Liver (tissue), 8 donors: ENCODE measurements at regions not wholly inside any gene's neighbourhood (a gene's known extent, or its start where the extent isn't known, plus 50 kb on each side); places are given as distances from the start of the nearest gene placed in this dataset.
"Not testable (repeated sequence)": the region's sequence is repeated elsewhere in the genome, so short reads cannot be mapped to it uniquely, and the experiment has no call there.

Source experiments
- DNase-seq: peaks from one replicate; pipeline ENCODE4 v3.0.0-alpha.2; 2017; ENCODE audit warnings: low spot score
- H3K27ac ChIP-seq, 2 donors: one replicate each; pipeline ENCODE4 v1.7.0; 2013; ENCODE audit warnings: inconsistent platforms in 2 of 2, low read length in 2 of 2, control low read depth in 1 of 2, low read depth in 1 of 2, mild to moderate bottlenecking in 1 of 2
- H3K27me3 ChIP-seq, 4 donors: one replicate each; pipeline versions ENCODE4 v1.6.1 to v1.7.0; 2013; ENCODE audit warnings: low read length in 3 of 4, inconsistent platforms in 1 of 4, mild to moderate bottlenecking in 1 of 4, moderate library complexity in 1 of 4; ENCODE audit not compliant: control insufficient read depth in 4 of 4, insufficient read depth in 4 of 4
- H3K36me3 ChIP-seq, 4 donors: one replicate each; pipeline versions ENCODE4 v1.6.1 to v1.7.0; 2013; ENCODE audit warnings: low read length in 3 of 4, mild to moderate bottlenecking in 3 of 4, low read depth in 1 of 4, moderate library complexity in 1 of 4; ENCODE audit not compliant: control insufficient read depth in 4 of 4, insufficient read depth in 3 of 4
- H3K4me1 ChIP-seq, 4 donors: one replicate each; pipeline versions ENCODE4 v1.6.1 to v1.7.0; 2013; ENCODE audit warnings: low read length in 3 of 4, mild to moderate bottlenecking in 3 of 4, moderate library complexity in 1 of 4; ENCODE audit not compliant: control insufficient read depth in 4 of 4, insufficient read depth in 4 of 4
- H3K4me3 ChIP-seq, 3 donors: one replicate each; pipeline versions ENCODE4 v1.6.1 to v1.7.0; 2013; ENCODE audit warnings: low read length in 3 of 3, control low read depth in 1 of 3, low read depth in 1 of 3, mild to moderate bottlenecking in 1 of 3
- H3K9ac ChIP-seq, 2 donors: one replicate each; pipeline ENCODE4 v1.7.0; 2013; ENCODE audit warnings: low read length in 2 of 2, mild to moderate bottlenecking in 2 of 2, moderate library complexity in 2 of 2, control low read depth in 1 of 2, low read depth in 1 of 2
- H3K9me3 ChIP-seq, 4 donors: one replicate each; pipeline versions ENCODE4 v1.6.1 to v1.7.0; 2013; ENCODE audit warnings: low read length in 3 of 4; ENCODE audit not compliant: control insufficient read depth in 4 of 4
- CTCF ChIP-seq: fragments of 150-350 bp; IDR thresholded peaks from 2 replicates; pipeline ENCODE4 v1.5.1; 2017; ENCODE audit warnings: improper control_type of control experiment, low read depth, low read length; ENCODE audit not compliant: missing input control
- EGR1 ChIP-seq, 2 donors: IDR thresholded peaks; 2 replicates each; pipeline ENCODE4 v1.6.1; 2016 to 2018; ENCODE audit warnings: antibody characterized with exemption in 2 of 2, low read depth in 2 of 2
- FOXA1 ChIP-seq: IDR thresholded peaks from 2 replicates; pipeline ENCODE4 v1.6.1; 2016; ENCODE audit warnings: antibody characterized with exemption
- FOXA2 ChIP-seq: IDR thresholded peaks from 2 replicates; pipeline ENCODE4 v1.6.1; 2016; ENCODE audit warnings: antibody characterized with exemption
- HNF4A ChIP-seq, 2 donors: conservative IDR thresholded peaks; 2 replicates each; pipeline ENCODE4 v1.6.1; 2016; ENCODE audit warnings: antibody characterized with exemption in 2 of 2, mild to moderate bottlenecking in 2 of 2
- HNF4G ChIP-seq: IDR thresholded peaks from 2 replicates; pipeline ENCODE4 v1.6.1; 2016; ENCODE audit warnings: antibody characterized with exemption
- JUND ChIP-seq, 2 donors: IDR thresholded peaks; 2 replicates each; pipeline ENCODE4 v1.6.1; 2016; ENCODE audit warnings: antibody characterized with exemption in 2 of 2
- NR2F2 ChIP-seq: IDR thresholded peaks from 2 replicates; pipeline ENCODE4 v1.6.1; 2016; ENCODE audit warnings: antibody characterized with exemption
- RAD21 ChIP-seq, 2 donors: IDR thresholded peaks; 2 replicates each; pipeline ENCODE4 v1.6.1; 2016; ENCODE audit warnings: antibody characterized with exemption in 2 of 2, mild to moderate bottlenecking in 2 of 2
- REST ChIP-seq: IDR thresholded peaks from 2 replicates; pipeline ENCODE4 v1.6.1; 2016; ENCODE audit warnings: antibody characterized with exemption, mild to moderate bottlenecking
- SP1 ChIP-seq: IDR thresholded peaks from 2 replicates; pipeline ENCODE4 v1.6.1; 2018; ENCODE audit warnings: antibody characterized with exemption, mild to moderate bottlenecking
- TAF1 ChIP-seq: conservative IDR thresholded peaks from 2 replicates; pipeline ENCODE4 v1.6.1; 2016; ENCODE audit warnings: antibody characterized with exemption, mild to moderate bottlenecking
- YY1 ChIP-seq: IDR thresholded peaks from 2 replicates; pipeline ENCODE4 v1.6.1; 2016; ENCODE audit warnings: antibody characterized with exemption, mild to moderate bottlenecking
- ZBTB33 ChIP-seq: IDR thresholded peaks from 2 replicates; pipeline ENCODE4 v1.6.1; 2016; ENCODE audit warnings: antibody characterized with exemption
- WGBS: extraction: QIAGEN DNeasy Blood & Tissue Kit; methylation state at CpG from one replicate; pipeline ENCODE4 v1.1.7; 2013; 5-methylcytosine and 5-hydroxymethylcytosine counted together
- TF ChIP-seq, protein P1 (sequence below): IDR thresholded peaks from 2 replicates; pipeline ENCODE4 v1.6.1; 2016; ENCODE audit warnings: antibody characterized with exemption
- TF ChIP-seq, protein P2 (sequence below): IDR thresholded peaks from 2 replicates; pipeline ENCODE4 v1.6.1; 2016; ENCODE audit warnings: antibody characterized with exemption
- donor health status: healthy.
- donor health status: healthy.
- donor health status: healthy.
- donor health status: healthy.
- donor health status: healthy.

GRCh38 chr5:18003312-18003711 lies 369.1 kb downstream of the TAF11L14 start:
- Histone ChIP-seq H3K27ac (no peak overlapping the region), H3K4me3 (no peak overlapping the region), H3K9ac (no peak overlapping the region), H3K4me1 (no peaks in the 10 kb centered on the region), H3K36me3 (no peaks in the 10 kb centered on the region), H3K9me3 (no peaks in the 10 kb centered on the region), H3K27me3 (no peaks in the 10 kb centered on the region)
- TF ChIP-seq EGR1 (IDR thresholded peaks at IDR 0.05; ENCODE audit: low read depth in 2 of 2), result no peak
- no peak for TF ChIP-seq NR2F2
- no peak for TF ChIP-seq JUND (IDR thresholded peaks at IDR 0.05)
- TF ChIP-seq REST, result no peak
- no peak for TF ChIP-seq ZBTB33
- TF ChIP-seq CTCF, result no peak
- no peak for TF ChIP-seq YY1
- TF ChIP-seq RAD21 (IDR thresholded peaks at IDR 0.05), result no peak
- TF ChIP-seq SP1, result no peak
- TF ChIP-seq, protein P1, sequence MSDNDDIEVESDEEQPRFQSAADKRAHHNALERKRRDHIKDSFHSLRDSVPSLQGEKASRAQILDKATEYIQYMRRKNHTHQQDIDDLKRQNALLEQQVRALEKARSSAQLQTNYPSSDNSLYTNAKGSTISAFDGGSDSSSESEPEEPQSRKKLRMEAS, result no peak
- no peak for TF ChIP-seq HNF4G
- no peak for TF ChIP-seq FOXA1
- TF ChIP-seq, protein P2, sequence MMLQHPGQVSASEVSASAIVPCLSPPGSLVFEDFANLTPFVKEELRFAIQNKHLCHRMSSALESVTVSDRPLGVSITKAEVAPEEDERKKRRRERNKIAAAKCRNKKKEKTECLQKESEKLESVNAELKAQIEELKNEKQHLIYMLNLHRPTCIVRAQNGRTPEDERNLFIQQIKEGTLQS, result no peak
- TF ChIP-seq HNF4A (conservative IDR thresholded peaks at IDR 0.05), result no peak
- no peak for TF ChIP-seq TAF1
- no peak for DNase-seq

GRCh38 chr5:18003784-18004183 lies 369.5 kb downstream of the TAF11L14 start:
- Histone ChIP-seq H3K9me3 (no peaks in the 10 kb centered on the region), H3K27ac (no peak overlapping the region), H3K9ac (no peak overlapping the region), H3K4me1 (no peaks in the 10 kb centered on the region), H3K4me3 (no peak overlapping the region), H3K27me3 (no peaks in the 10 kb centered on the region), H3K36me3 (no peaks in the 10 kb centered on the region)
- no peak for DNase-seq
- TF ChIP-seq FOXA2, result no peak
- no peak for TF ChIP-seq HNF4G
- no peak for TF ChIP-seq YY1
- 90% methylated on average over 2 of the region's 2 CpGs for WGBS

- not testable (repeated sequence) for H3K4me3 ChIP-seq, H3K9me3 ChIP-seq, H3K9ac ChIP-seq, DNase-seq, H3K27ac ChIP-seq, H3K36me3 ChIP-seq, H3K27me3 ChIP-seq, H3K4me1 ChIP-seq
- whole genome bisulfite sequencing, result 89% methylated on average over 8 of the region's 8 CpGs
These were observed 372.0 kb downstream of the TAF11L14 start for GRCh38 chr5:18006235-18006634.
